ENCODE measurements at regions not wholly inside any gene's neighbourhood (a gene's known extent, or its start where the extent isn't known, plus 50 kb on each side); places are given as distances from the start of the nearest gene placed in this dataset.
"Not testable (repeated sequence)": the region's sequence is repeated elsewhere in the genome, so short reads cannot be mapped to it uniquely, and the experiment has no call there.

DNA sequence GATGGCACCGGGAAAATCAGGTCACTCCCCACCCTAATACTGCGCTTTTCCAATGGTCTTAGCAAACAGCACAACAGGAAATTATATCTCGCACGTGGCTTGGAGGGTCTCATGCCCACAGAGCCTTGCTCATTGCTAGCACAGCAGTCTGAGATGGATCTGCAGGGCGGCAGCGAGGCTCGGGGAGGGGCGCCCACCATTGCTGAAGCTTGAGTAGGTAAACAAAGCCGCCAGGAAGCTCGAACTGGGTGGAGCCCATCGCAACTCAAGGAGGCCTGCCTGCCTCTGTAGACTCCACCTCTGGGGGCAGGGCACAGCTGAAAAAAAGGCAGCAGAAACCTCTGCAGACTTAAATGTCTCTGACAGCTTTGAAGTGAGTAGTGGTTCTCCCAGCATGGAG, 901.4 kb downstream of the TBC1D32 start:
- DNase-seq (ENCODE audit: low spot score); H3K27me3 Mint-ChIP-seq (ENCODE audit: low read depth); H3K27ac Mint-ChIP-seq; H3K4me1 Mint-ChIP-seq (ENCODE audit: low read depth); H3K4me3 Mint-ChIP-seq; H3K36me3 Mint-ChIP-seq (ENCODE audit: low read depth): not testable (repeated sequence)
- peaks cover 11% of the 10 kb centered on the region for H3K9me3 Mint-ChIP-seq

DNA sequence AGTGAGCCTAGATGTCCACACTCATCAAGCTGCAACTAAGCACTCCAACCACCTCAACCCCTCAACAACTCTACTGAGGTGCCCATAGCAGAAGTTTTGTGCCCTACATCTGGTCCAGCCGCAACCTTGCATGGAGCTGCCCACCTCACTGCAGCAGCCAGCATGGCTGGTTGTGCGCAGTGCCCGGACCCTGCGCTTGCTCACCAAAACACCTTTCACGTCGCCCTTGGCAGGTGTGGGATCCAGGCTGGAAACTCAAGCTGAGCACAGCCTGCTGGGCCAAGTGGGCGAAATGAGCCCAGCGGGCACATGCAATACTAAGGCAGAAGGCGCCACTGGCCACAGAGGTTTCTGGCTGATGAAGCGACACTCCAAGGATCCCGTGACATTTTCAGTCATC, 902.4 kb downstream of the TBC1D32 start:
- H3K27ac Mint-ChIP-seq = no peak overlapping the region
- H3K27me3 Mint-ChIP-seq (ENCODE audit: low read depth) = no peaks in the 10 kb centered on the region
- H3K4me3 Mint-ChIP-seq = no peak overlapping the region
- no peak for DNase-seq (ENCODE audit: low spot score)
- no peaks in the 10 kb centered on the region for H3K36me3 Mint-ChIP-seq (ENCODE audit: low read depth)
- no peaks in the 10 kb centered on the region for H3K4me1 Mint-ChIP-seq (ENCODE audit: low read depth)
- H3K9me3 Mint-ChIP-seq = peaks cover 11% of the 10 kb centered on the region

DNA sequence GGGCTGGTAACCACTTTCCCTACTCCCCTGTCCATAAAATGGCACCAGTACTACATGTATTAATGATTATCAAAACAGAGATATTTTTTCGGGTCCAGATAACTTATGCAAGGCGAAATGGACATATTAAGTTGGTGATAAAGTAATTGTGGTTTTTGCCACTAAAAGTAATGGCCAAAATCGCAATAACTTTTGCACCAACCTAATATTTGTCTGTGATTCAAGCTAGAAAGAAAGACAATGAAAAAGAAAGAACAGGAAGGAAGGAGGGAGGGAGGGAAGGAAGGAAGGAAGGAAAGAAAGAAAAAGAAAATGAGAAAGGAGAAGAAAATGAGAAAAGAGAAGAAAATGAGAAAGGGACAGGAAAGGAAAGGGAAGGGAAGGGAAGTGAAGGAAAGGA, 922.9 kb downstream of the TBC1D32 start:
- Mint-ChIP-seq H3K27me3 (ENCODE audit: low read depth) (no peaks in the 10 kb centered on the region), H3K4me1 (ENCODE audit: low read depth) (no peaks in the 10 kb centered on the region), H3K4me3 (no peak overlapping the region), H3K36me3 (ENCODE audit: low read depth) (no peaks in the 10 kb centered on the region), H3K27ac (no peak overlapping the region), H3K9me3 (no peaks in the 10 kb centered on the region)
- no peak for DNase-seq (ENCODE audit: low spot score)

DNA sequence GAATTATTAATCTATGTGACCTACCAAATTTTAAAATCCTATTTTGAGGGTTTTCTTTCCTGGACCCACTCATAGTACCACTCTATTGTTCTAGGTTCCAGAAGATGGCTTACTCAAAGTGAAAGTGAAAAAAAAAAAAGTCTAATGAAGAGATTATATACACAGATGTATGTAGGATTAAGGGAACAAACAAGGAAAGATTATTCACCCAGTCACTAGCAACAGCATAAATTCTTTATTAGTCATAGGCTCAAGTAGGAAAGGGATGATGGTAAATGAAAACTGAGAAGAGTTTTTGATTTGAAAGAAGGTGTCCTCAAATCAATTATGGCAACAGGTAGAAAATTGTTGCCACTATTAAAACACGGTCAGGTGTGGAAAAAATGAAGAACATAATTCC, 923.7 kb downstream of the TBC1D32 start:
- Mint-ChIP-seq H3K27ac (no peak overlapping the region), H3K9me3 (no peaks in the 10 kb centered on the region), H3K36me3 (ENCODE audit: low read depth) (no peaks in the 10 kb centered on the region), H3K27me3 (ENCODE audit: low read depth) (no peaks in the 10 kb centered on the region), H3K4me3 (no peak overlapping the region), H3K4me1 (ENCODE audit: low read depth) (no peaks in the 10 kb centered on the region)
- no peak for DNase-seq (ENCODE audit: low spot score)

DNA sequence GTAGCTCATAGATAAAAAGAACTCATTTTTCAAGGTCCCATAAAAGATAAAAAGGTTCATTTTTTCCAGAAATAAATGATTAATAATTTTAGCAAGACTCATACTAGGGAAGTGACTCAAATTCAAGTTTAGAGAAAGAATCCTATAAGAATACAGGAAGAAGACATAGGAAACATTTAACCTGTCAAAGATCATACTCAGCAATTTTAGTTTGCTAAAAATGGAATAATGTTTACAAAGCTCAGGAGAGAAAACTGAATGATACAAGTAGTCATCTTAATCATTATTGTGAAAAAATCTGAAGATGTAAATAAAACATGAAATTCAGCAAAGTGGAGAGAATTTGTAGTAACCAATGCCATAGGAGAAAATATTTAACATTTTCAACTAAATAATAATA, 926.6 kb downstream of the TBC1D32 start:
- H3K27me3 Mint-ChIP-seq (ENCODE audit: low read depth) = no peaks in the 10 kb centered on the region
- H3K4me1 Mint-ChIP-seq (ENCODE audit: low read depth) = no peaks in the 10 kb centered on the region
- no peaks in the 10 kb centered on the region for H3K36me3 Mint-ChIP-seq (ENCODE audit: low read depth)
- no peak overlapping the region for H3K27ac Mint-ChIP-seq
- no peaks in the 10 kb centered on the region for H3K9me3 Mint-ChIP-seq
- DNase-seq (ENCODE audit: low spot score) = no peak
- H3K4me3 Mint-ChIP-seq = no peak overlapping the region

DNA sequence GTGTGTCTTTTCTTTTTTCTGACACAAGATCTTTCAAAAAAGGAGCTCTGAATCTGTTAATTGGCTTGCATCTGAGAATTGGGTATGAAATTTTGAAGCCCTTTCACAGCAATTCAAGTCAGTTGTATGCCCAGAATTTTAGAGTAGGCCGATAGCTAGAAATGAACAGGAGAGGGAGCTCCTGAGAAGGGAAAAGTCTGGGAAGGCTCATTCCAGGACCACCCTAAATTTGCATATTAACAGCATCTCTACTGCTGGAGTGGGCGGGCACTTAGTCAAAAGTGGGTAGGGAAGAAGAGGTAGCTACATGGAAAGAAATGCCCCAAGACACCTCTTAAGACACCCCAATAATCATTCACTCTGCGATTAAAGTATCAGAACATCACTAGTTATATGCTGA, 928.3 kb downstream of the TBC1D32 start:
- Mint-ChIP-seq H3K27me3 (ENCODE audit: low read depth) (no peaks in the 10 kb centered on the region), H3K9me3 (no peaks in the 10 kb centered on the region), H3K4me1 (ENCODE audit: low read depth) (no peaks in the 10 kb centered on the region), H3K36me3 (ENCODE audit: low read depth) (no peaks in the 10 kb centered on the region), H3K4me3 (no peak overlapping the region), H3K27ac (no peak overlapping the region)
- no peak for DNase-seq (ENCODE audit: low spot score)

GRCh38 chr6:120395784-120396183, 938.5 kb downstream of the TBC1D32 start:
- Mint-ChIP-seq H3K4me1 (ENCODE audit: low read depth) (no peaks in the 10 kb centered on the region), H3K27ac (no peak overlapping the region), H3K4me3 (no peak overlapping the region), H3K27me3 (ENCODE audit: low read depth) (no peaks in the 10 kb centered on the region), H3K9me3 (no peaks in the 10 kb centered on the region), H3K36me3 (ENCODE audit: low read depth) (no peaks in the 10 kb centered on the region)
- no peak for DNase-seq (ENCODE audit: low spot score)

DNA sequence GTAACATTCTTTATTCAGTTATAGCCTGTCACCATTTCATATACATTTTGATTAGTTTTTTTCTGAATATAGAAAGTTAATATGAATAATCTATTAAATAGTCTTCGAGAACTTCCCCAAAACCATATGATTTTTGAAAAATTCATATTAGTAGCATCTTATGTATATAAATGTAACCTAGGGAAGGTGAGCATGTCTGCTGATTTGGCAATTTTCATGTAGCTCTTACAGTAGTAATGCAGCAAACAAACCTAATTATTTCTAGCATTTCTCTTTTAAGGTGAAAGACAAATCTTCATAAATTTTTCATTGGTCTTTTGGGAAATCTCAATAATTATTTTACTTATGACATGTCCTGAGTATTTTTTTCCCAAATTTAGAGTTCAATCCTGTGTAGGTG, 939.0 kb downstream of the TBC1D32 start:
- no peak for DNase-seq (ENCODE audit: low spot score)
- H3K36me3 Mint-ChIP-seq (ENCODE audit: low read depth) = no peaks in the 10 kb centered on the region
- H3K27ac Mint-ChIP-seq = no peak overlapping the region
- H3K4me3 Mint-ChIP-seq = no peak overlapping the region
- H3K4me1 Mint-ChIP-seq (ENCODE audit: low read depth) = no peaks in the 10 kb centered on the region
- H3K27me3 Mint-ChIP-seq (ENCODE audit: low read depth) = no peaks in the 10 kb centered on the region
- H3K9me3 Mint-ChIP-seq = no peaks in the 10 kb centered on the region

DNA sequence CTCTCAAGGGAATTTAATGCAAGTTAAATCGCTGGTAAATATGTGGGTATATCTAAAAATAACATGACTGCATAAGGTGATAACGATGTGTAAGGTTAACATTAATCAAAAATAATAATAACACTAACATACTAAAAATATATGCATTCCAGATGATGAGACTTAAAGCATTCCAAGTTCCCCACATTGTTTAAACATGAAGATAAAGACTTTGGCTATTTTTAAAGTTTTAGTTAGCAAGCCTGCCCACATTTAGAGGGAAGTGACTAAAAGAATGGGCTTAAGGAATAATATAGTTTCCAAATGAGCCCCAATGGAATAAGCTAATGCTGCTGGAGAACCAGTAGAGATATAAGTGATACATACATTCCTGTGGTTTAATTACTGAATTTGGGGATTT, 941.3 kb downstream of the TBC1D32 start:
- no peaks in the 10 kb centered on the region for H3K9me3 Mint-ChIP-seq
- H3K27me3 Mint-ChIP-seq (ENCODE audit: low read depth) = no peaks in the 10 kb centered on the region
- H3K27ac Mint-ChIP-seq = no peak overlapping the region
- H3K4me3 Mint-ChIP-seq = no peak overlapping the region
- no peaks in the 10 kb centered on the region for H3K36me3 Mint-ChIP-seq (ENCODE audit: low read depth)
- no peaks in the 10 kb centered on the region for H3K4me1 Mint-ChIP-seq (ENCODE audit: low read depth)
- DNase-seq (ENCODE audit: low spot score) = no peak

DNA sequence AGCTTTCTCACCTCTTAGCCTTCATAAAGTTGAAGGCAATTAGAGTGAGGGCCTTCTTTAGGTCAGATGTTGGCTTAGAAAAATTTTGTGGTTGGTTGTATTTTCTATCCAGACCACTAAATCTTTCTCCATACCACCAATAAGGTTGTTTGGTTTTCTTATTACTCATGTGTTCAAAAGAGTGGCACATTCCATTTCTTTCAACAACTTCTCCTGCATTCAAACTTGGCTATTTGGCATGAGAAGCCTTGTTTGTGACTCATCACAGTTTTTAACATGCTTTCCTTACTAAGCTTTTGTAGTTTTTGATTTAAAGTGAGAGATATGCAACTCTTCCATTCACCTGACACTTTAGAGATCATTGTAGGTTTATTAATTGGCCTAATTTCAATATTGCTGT, 949.6 kb downstream of the TBC1D32 start:
- Mint-ChIP-seq H3K36me3 (ENCODE audit: low read depth) (no peaks in the 10 kb centered on the region), H3K4me3 (no peak overlapping the region), H3K27me3 (ENCODE audit: low read depth) (no peaks in the 10 kb centered on the region), H3K4me1 (ENCODE audit: low read depth) (no peaks in the 10 kb centered on the region), H3K9me3 (no peaks in the 10 kb centered on the region), H3K27ac (no peak overlapping the region)
- DNase-seq (ENCODE audit: low spot score) = no peak

DNA sequence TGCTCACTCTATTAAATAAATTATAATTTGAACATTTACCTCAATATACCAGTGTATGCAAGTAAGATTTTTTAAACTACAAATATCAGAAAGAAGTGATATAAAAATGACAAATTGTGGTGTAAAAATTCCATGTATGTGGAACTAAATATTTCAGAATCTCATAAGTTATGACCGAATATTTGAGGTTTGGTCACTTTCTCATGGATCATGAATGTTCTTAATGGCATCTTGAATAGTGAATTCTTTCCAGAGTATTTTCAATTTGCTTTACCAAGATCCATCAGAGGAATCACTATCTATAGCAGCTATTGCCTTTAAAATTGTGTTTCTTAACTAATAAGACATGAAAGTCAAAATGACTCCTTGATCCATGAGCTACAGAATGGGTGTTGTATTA, 950.6 kb downstream of the TBC1D32 start:
- no peak overlapping the region for H3K4me3 Mint-ChIP-seq
- H3K27ac Mint-ChIP-seq = no peak overlapping the region
- DNase-seq (ENCODE audit: low spot score) = no peak
- H3K27me3 Mint-ChIP-seq (ENCODE audit: low read depth) = no peaks in the 10 kb centered on the region
- H3K36me3 Mint-ChIP-seq (ENCODE audit: low read depth) = no peaks in the 10 kb centered on the region
- no peaks in the 10 kb centered on the region for H3K4me1 Mint-ChIP-seq (ENCODE audit: low read depth)
- no peaks in the 10 kb centered on the region for H3K9me3 Mint-ChIP-seq

DNA sequence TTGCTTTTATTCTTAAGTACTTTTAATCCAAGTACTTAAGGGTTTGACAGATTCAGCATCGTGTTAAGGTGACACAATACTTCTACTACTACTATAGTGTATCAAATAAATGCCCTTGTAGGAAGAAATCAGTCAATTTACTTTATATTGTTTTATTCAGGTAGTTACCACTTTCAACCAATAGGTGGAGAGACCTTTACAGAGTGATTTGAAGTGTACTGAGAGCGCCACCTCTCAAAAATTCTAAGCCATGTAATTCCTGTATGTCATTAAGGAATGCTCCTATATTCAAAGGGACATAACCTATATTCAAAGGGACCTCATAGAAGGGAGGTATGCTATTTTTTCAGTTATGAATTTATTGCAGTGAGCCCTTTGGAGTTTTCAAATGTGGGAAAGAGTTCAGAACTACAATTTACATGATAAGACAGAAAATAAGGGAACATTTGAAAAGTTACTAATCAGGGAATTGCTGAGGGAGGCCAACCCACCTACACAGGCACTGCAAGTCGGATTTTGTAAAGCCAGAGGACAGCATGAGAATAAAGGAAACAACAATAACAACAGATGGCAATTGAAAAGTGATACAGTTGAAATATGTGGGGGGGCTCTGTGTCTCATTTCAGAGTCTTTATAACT, 955.6 kb downstream of the TBC1D32 start:
- no peaks in the 10 kb centered on the region for H3K36me3 Mint-ChIP-seq (ENCODE audit: low read depth)
- H3K4me3 Mint-ChIP-seq = no peak overlapping the region
- H3K4me1 Mint-ChIP-seq (ENCODE audit: low read depth) = no peaks in the 10 kb centered on the region
- no peaks in the 10 kb centered on the region for H3K27me3 Mint-ChIP-seq (ENCODE audit: low read depth)
- H3K9me3 Mint-ChIP-seq = no peaks in the 10 kb centered on the region
- DNase-seq (ENCODE audit: low spot score) = no peak
- no peak overlapping the region for H3K27ac Mint-ChIP-seq

GRCh38 chr6:120373185-120373584, 961.1 kb downstream of the TBC1D32 start:
- DNase-seq (ENCODE audit: low spot score) = no peak
- no peaks in the 10 kb centered on the region for H3K36me3 Mint-ChIP-seq (ENCODE audit: low read depth)
- no peaks in the 10 kb centered on the region for H3K4me1 Mint-ChIP-seq (ENCODE audit: low read depth)
- H3K27ac Mint-ChIP-seq = no peak overlapping the region
- H3K9me3 Mint-ChIP-seq = no peaks in the 10 kb centered on the region
- no peaks in the 10 kb centered on the region for H3K27me3 Mint-ChIP-seq (ENCODE audit: low read depth)
- H3K4me3 Mint-ChIP-seq = no peak overlapping the region

DNA sequence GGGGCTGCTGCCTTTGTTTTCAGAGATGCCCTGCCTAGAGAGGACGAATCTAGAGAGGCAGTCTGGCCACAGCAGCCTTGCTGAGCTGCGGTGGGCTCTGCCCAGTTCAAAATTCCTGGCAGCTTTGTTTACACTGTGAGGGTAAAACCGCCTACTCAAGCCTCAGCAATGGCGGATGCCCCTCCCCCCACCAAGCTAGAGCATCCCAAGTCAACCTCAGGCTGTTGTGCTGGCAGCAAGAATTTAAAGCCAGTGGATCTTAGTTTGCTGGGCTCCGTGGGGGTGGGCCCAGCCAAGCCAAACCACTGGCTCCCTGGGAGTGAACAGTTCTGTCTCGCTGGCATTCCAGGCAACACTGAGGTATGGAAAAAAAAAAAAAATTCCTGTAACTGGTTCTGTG, 970.9 kb downstream of the TBC1D32 start:
- Mint-ChIP-seq H3K9me3 (peaks cover 11% of the 10 kb centered on the region), H3K36me3 (ENCODE audit: low read depth) (no peaks in the 10 kb centered on the region), H3K4me1 (ENCODE audit: low read depth) (no peaks in the 10 kb centered on the region), H3K27me3 (ENCODE audit: low read depth) (no peaks in the 10 kb centered on the region), H3K27ac (no peak overlapping the region), H3K4me3 (no peak overlapping the region)
- no peak for DNase-seq (ENCODE audit: low spot score)

DNA sequence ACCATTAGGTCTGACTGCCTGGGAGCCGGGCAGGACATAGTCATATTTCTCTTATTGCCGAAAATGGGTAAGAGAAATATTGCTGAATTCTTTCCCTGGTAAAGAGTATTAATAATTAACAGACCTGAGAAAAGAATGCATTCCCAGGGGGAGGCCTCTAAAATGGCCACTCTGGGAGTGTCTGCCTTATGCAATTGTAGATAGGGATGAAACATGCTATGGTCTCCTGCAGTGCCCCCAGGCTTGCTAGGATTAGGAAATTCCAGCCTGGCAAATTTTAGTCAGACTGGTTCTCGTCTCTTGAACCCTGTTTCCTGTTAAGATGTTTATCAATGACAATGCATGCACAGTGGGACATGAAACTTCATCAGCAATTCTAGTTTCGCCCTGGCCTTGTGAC, 975.7 kb downstream of the TBC1D32 start:
- not testable (repeated sequence) for DNase-seq (ENCODE audit: low spot score); H3K4me3 Mint-ChIP-seq; H3K27me3 Mint-ChIP-seq (ENCODE audit: low read depth); H3K36me3 Mint-ChIP-seq (ENCODE audit: low read depth); H3K4me1 Mint-ChIP-seq (ENCODE audit: low read depth); H3K27ac Mint-ChIP-seq
- peaks cover 15% of the 10 kb centered on the region for H3K9me3 Mint-ChIP-seq
